Right lobe of liver (tissue), 4 donors: ENCODE measurements at regions not wholly inside any gene's neighbourhood (a gene's known extent, or its start where the extent isn't known, plus 50 kb on each side); places are given as distances from the start of the nearest gene placed in this dataset.

Source experiments
- CTCF ChIP-seq, 4 donors: fragments of 200-600 bp in 3 of 4; fragments of 450-650 bp in 1 of 4; IDR thresholded peaks; one replicate each; pipeline versions ENCODE4 v1.5.1 to v1.8.0; 2016 to 2022; ENCODE audit warnings: antibody characterized with exemption in 4 of 4, mild to moderate bottlenecking in 2 of 4
- POLR2A ChIP-seq: fragments of 450-650 bp; IDR thresholded peaks from one replicate; pipeline ENCODE4 v1.6.1; 2017; ENCODE audit warnings: antibody characterized with exemption, mild to moderate bottlenecking
- donor health status: DM: no; HTN: no; CAD: no.
- donor health status: DM: no; HTN: no; CAD: no.
- donor health status: DM: no; HTN: yes; CAD: no.

GRCh38 chr13:54758795-54759194, 1730.2 kb downstream of the OLFM4 start:
- TF ChIP-seq CTCF (IDR thresholded peaks at IDR 0.05) = no peak
- no peak for TF ChIP-seq POLR2A
